Retinal pigment epithelial cell (primary cell): ENCODE measurements at regions not wholly inside any gene's neighbourhood (a gene's known extent, or its start where the extent isn't known, plus 50 kb on each side); places are given as distances from the start of the nearest gene placed in this dataset.

Experiments
- DNase-seq: peaks from one replicate; pipeline ENCODE4 v3.0.0-alpha.2; 2010; ENCODE audit warnings: low read depth
- H3K4me3 ChIP-seq: 2 replicates; pipeline ENCODE4 v1.5.1; 2011; ENCODE audit warnings: mild to moderate bottlenecking, low read length, control low read depth, moderate library complexity
- CTCF ChIP-seq: conservative IDR thresholded peaks from 2 replicates; pipeline ENCODE4 v1.5.1; 2011; ENCODE audit warnings: low read depth, low read length, control low read depth, inconsistent platforms

DNA sequence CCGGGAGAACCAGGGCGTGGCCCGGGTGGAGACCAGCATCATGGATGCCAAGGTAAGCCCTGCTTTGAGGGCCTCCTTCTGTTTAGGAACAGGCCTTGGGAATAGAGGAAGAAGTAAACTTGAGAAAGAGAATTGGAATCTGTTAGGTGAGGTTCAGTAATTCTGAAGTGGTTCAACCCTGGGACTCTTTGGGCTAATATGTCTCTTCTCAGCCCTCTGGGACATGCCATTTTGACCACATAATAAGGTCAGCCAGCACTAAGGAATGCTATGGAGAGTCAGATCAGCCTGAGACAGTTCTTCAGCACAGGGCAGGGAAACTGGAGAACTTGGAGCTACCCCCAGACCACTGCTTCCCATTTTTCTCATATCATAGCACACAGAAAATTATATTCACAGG, 63.3 kb upstream of the PRPS1 start:
- no peak for TF ChIP-seq CTCF
- no peak overlapping the region for H3K4me3 ChIP-seq
- DNase-seq: no peak

DNA sequence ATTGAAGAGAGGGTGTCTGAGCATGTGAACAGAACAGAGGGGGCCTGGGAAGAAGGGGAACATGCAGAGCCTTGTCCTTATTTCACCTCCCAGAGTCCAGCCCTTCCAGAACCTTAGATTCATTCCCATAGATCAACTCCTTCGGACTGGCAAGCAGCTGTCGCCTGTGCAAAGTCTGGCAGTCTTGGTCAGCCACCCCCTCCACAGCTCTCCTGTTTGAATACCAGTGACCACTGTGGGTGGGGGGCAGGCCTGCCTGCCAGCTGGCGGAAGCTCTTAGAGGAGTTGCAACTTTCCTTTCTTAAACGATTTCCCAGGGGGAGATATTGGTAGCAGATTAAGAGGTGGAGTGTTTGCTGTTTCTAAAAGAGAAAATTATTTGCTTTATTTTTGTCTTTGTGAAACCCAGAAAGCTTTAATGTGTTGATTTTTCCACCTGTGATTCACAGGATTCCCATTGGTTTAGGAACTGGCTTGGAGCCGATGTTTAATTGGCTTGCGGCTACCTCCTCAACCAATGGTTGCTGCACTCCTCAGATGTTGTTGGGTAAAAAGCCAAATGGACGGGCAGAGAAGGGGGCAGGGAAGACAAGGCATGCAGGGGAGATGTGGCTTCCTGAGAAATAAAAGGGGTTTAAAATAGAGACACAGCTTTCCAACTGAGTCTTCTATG, 62.2 kb upstream of the PRPS1 start:
- DNase-seq: no peak
- no peak overlapping the region for H3K4me3 ChIP-seq
- TF ChIP-seq CTCF: no peak

- no peak for DNase-seq
- no peak for TF ChIP-seq CTCF
Measured at GRCh38 chrX:107566604-107567262, 61.6 kb upstream of the PRPS1 start.

GRCh38 chrX:107567370-107567769, 60.9 kb upstream of the PRPS1 start:
- no peak for DNase-seq
- no peak overlapping the region for H3K4me3 ChIP-seq
- no peak for TF ChIP-seq CTCF

More at GRCh38 chrX:107566604-107567262, 61.6 kb upstream of the PRPS1 start:
- no peak overlapping the region for H3K4me3 ChIP-seq

DNA sequence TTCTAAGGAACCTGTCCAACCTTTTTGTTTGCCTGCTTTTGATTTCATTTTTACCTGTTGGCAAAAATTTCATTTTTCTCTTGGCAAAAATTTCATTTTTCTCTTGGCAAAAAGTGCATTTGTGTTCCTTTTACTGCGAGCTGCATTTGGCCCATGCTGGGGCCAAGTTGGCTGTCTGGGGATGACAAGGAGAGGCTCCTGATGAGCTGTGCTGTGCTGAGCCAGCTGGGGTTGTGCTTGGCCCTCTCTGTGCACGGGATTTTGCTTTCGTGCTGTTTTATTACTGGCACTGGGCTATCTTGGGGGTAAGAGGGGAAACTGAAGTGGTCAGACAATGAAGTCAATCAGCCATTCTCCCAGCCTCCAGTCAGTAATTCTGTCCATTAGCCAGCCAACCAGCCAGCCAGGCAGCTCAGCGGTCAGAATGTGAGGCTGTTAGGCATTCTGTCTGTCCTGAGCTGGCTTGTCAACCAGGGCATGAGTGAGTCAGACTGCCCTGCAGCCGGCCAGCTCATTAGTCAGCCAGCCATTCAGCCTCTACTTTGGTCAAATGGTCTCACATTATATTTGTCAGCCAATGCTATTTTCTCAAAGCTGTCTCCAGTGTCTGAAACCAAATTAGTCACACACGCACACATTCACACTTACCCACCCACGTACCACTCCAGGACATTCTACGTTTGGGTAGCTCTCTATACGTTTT, 56.9 kb upstream of the PRPS1 start:
- TF ChIP-seq CTCF: no peak
- no peak overlapping the region for H3K4me3 ChIP-seq
- peak; percentile 82 for DNase-seq

DNA sequence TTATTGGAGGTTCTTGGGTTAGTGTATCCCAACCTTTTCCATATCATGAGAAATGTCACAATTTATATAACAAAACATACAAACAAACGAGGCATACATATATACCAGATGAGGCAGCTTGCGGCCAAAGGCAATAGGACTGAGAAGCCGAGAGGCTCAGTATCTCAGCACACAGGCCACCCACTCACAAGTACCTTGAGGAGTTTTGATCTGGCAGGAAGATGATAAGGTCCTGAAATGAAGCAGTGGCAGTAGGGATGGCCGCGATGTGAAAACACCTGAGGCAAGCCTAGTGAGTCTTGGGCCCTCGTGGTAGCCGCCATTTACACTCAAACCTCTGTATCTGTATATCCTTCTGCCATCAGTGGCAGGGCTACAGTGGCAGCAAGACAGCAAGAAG, 55.3 kb upstream of the PRPS1 start:
- no peak for DNase-seq
- no peak for TF ChIP-seq CTCF
- H3K4me3 ChIP-seq: no peak overlapping the region
